SK-N-MC (cell line): ENCODE measurements at regions not wholly inside any gene's neighbourhood (a gene's known extent, or its start where the extent isn't known, plus 50 kb on each side); places are given as distances from the start of the nearest gene placed in this dataset.

Source experiments
- DNase-seq: peaks from one replicate; pipeline ENCODE4 v3.0.0-alpha.2; 2011; ENCODE audit warnings: low read depth, low spot score
- H3K27ac ChIP-seq: fragments of 200-600 bp; sonication (generic); 2 replicates; pipeline ENCODE4 v1.5.1; 2016; ENCODE audit warnings: mixed run types
- H3K36me3 ChIP-seq: fragments of 200-600 bp; sonication (generic); 2 replicates; pipeline ENCODE4 v1.6.1; 2017; ENCODE audit warnings: antibody characterized with exemption, low read length, mixed read lengths; ENCODE audit not compliant: insufficient read depth
- H3K4me3 ChIP-seq: fragments of 200-600 bp; sonication (generic); 2 replicates; pipeline ENCODE4 v1.5.1; 2016
- H3K9ac ChIP-seq: fragments of 200-600 bp; sonication (generic); 2 replicates; pipeline ENCODE4 v1.8.0; 2017; ENCODE audit warnings: mixed run types, mixed read lengths; ENCODE audit not compliant: insufficient read length
- H3K9me3 ChIP-seq: fragments of 200-600 bp; sonication (generic); 2 replicates; pipeline ENCODE4 v1.6.1; 2017; ENCODE audit warnings: low read depth, mild to moderate bottlenecking, antibody characterized with exemption, low read length, moderate library complexity, mixed read lengths
- EZH2 ChIP-seq: fragments of 200-600 bp; sonication (generic); IDR thresholded peaks from one replicate; pipeline ENCODE4 v1.6.1; 2017; ENCODE audit warnings: antibody characterized with exemption
- FOXP2 ChIP-seq: optimal IDR thresholded peaks from 2 replicates; pipeline ENCODE3; 2011; ENCODE audit warnings: mild to moderate bottlenecking, moderate library complexity; ENCODE audit not compliant: insufficient read depth; ENCODE audit errors: extremely low read length, control extremely low read depth
- POLR2AphosphoS5 ChIP-seq: IDR thresholded peaks from 2 replicates; pipeline ENCODE4 v1.6.1; 2012; ENCODE audit warnings: mild to moderate bottlenecking, low read depth, low read length, borderline replicate concordance

GRCh38 chr3:6110451-6110850 is 750.5 kb upstream of the GRM7 start:
- Histone ChIP-seq H3K9ac (no peak overlapping the region), H3K4me3 (no peak overlapping the region), H3K36me3 (no peaks in the 10 kb centered on the region), H3K9me3 (no peaks in the 10 kb centered on the region), H3K27ac (no peak overlapping the region)
- TF ChIP-seq EZH2 (no peak), POLR2AphosphoS5 (no peak), FOXP2 (no peak)
- DNase-seq = no peak

- Histone ChIP-seq H3K4me3 (no peak overlapping the region), H3K9ac (no peak overlapping the region), H3K27ac (no peak overlapping the region), H3K9me3 (no peaks in the 10 kb centered on the region), H3K36me3 (no peaks in the 10 kb centered on the region)
- TF ChIP-seq POLR2AphosphoS5 = no peak
- TF ChIP-seq FOXP2 = no peak
- TF ChIP-seq EZH2 = no peak
- DNase-seq = no peak
Measured at GRCh38 chr3:6112546-6112945, 748.4 kb upstream of the GRM7 start.

GRCh38 chr3:6113338-6113737 is 747.6 kb upstream of the GRM7 start:
- Histone ChIP-seq H3K36me3 (no peaks in the 10 kb centered on the region), H3K9me3 (no peaks in the 10 kb centered on the region), H3K27ac (no peak overlapping the region), H3K4me3 (no peak overlapping the region), H3K9ac (no peak overlapping the region)
- TF ChIP-seq EZH2 (no peak), POLR2AphosphoS5 (no peak), FOXP2 (no peak)
- no peak for DNase-seq

GRCh38 chr3:6119367-6119766 is 741.5 kb upstream of the GRM7 start:
- Histone ChIP-seq H3K9me3 (no peaks in the 10 kb centered on the region), H3K27ac (no peak overlapping the region), H3K36me3 (no peaks in the 10 kb centered on the region), H3K4me3 (no peak overlapping the region), H3K9ac (no peak overlapping the region)
- no peak for TF ChIP-seq POLR2AphosphoS5
- no peak for TF ChIP-seq FOXP2
- TF ChIP-seq EZH2 = no peak
- DNase-seq = no peak

GRCh38 chr3:6120786-6121185 is 740.1 kb upstream of the GRM7 start:
- TF ChIP-seq EZH2 (no peak), POLR2AphosphoS5 (no peak), FOXP2 (no peak)
- no peak for DNase-seq
- H3K9me3 ChIP-seq = no peaks in the 10 kb centered on the region

GRCh38 chr3:6124875-6125274 is 736.0 kb upstream of the GRM7 start:
- H3K36me3 ChIP-seq = no peaks in the 10 kb centered on the region
- no peak for TF ChIP-seq FOXP2
- no peak for TF ChIP-seq EZH2
- TF ChIP-seq POLR2AphosphoS5 = no peak
- DNase-seq = no peak
- no peak overlapping the region for H3K9ac ChIP-seq
- no peaks in the 10 kb centered on the region for H3K9me3 ChIP-seq
- H3K4me3 ChIP-seq = no peak overlapping the region
- no peak overlapping the region for H3K27ac ChIP-seq

More at GRCh38 chr3:6120786-6121185, 740.1 kb upstream of the GRM7 start:
- Histone ChIP-seq H3K27ac (no peak overlapping the region), H3K9ac (no peak overlapping the region), H3K4me3 (no peak overlapping the region), H3K36me3 (no peaks in the 10 kb centered on the region)

- TF ChIP-seq POLR2AphosphoS5 = no peak
- no peak for TF ChIP-seq EZH2
- TF ChIP-seq FOXP2 = no peak
- Histone ChIP-seq H3K36me3 (no peaks in the 10 kb centered on the region), H3K4me3 (no peak overlapping the region), H3K27ac (no peak overlapping the region), H3K9ac (no peak overlapping the region), H3K9me3 (no peaks in the 10 kb centered on the region)
- no peak for DNase-seq
Measured at GRCh38 chr3:6125520-6125919, 735.4 kb upstream of the GRM7 start.

- TF ChIP-seq EZH2 (no peak), POLR2AphosphoS5 (no peak), FOXP2 (no peak)
- no peak for DNase-seq
- Histone ChIP-seq H3K9me3 (no peaks in the 10 kb centered on the region), H3K4me3 (no peak overlapping the region), H3K9ac (no peak overlapping the region), H3K27ac (no peak overlapping the region), H3K36me3 (no peaks in the 10 kb centered on the region)
Measured at GRCh38 chr3:6132684-6133432, 728.1 kb upstream of the GRM7 start.

- no peak for TF ChIP-seq FOXP2
- Histone ChIP-seq H3K27ac (no peak overlapping the region), H3K9ac (no peak overlapping the region), H3K9me3 (no peaks in the 10 kb centered on the region), H3K36me3 (no peaks in the 10 kb centered on the region), H3K4me3 (no peak overlapping the region)
- no peak for DNase-seq
Measured at GRCh38 chr3:6142707-6143106, 718.2 kb upstream of the GRM7 start.
